Hepatocyte (in vitro differentiated cells): ENCODE measurements at regions not wholly inside any gene's neighbourhood (a gene's known extent, or its start where the extent isn't known, plus 50 kb on each side); places are given as distances from the start of the nearest gene placed in this dataset.

Source experiments
- CTCF ChIP-seq: fragments of 200-600 bp; sonication (generic); IDR thresholded peaks from 2 replicates; pipeline ENCODE4 v1.5.1; 2016; ENCODE audit warnings: antibody characterized with exemption, mild to moderate bottlenecking; ENCODE audit not compliant: poor library complexity
- EZH2 ChIP-seq: fragments of 200-600 bp; sonication (generic); IDR thresholded peaks from 2 replicates; pipeline ENCODE4 v1.6.1; 2016; ENCODE audit warnings: antibody characterized with exemption, mild to moderate bottlenecking, borderline replicate concordance
- EZH2phosphoT487 ChIP-seq: fragments of 200-600 bp; sonication (generic); IDR thresholded peaks from one replicate; pipeline ENCODE4 v1.6.1; 2018; ENCODE audit warnings: antibody characterized with exemption, mild to moderate bottlenecking, low read depth, moderate library complexity; ENCODE audit not compliant: unreplicated experiment, severe bottlenecking

- TF ChIP-seq CTCF: no peak
- TF ChIP-seq EZH2: no peak
- no peak for TF ChIP-seq EZH2phosphoT487
These were observed 619.1 kb upstream of the DDX18 start for GRCh38 chr2:117195381-117195780.
